Gastrocnemius medialis (tissue), 4 donors: ENCODE measurements at regions not wholly inside any gene's neighbourhood (a gene's known extent, or its start where the extent isn't known, plus 50 kb on each side); places are given as distances from the start of the nearest gene placed in this dataset.
"Not testable (repeated sequence)": the region's sequence is repeated elsewhere in the genome, so short reads cannot be mapped to it uniquely, and the experiment has no call there.

Experiments
- ATAC-seq, 2 donors: fragments of 150-250 bp; one replicate each; pipeline ENCODE4 v1.9.1; 2016
- DNase-seq, 2 donors: peaks; one replicate each; pipeline ENCODE4 v3.0.0-alpha.2; 2019
- H3K27ac ChIP-seq, 4 donors: fragments of 200-600 bp; sonication (generic); 1 replicate in 1 of 4; 2 replicates in 3 of 4; pipeline ENCODE4 v1.5.1; 2016 to 2018; ENCODE audit warnings: mild to moderate bottlenecking in 2 of 4, moderate library complexity in 1 of 4
- H3K27me3 ChIP-seq, 3 donors: fragments of 200-600 bp; sonication (generic) in 2 of 3; 1 replicate in 1 of 3; 2 replicates in 2 of 3; pipeline versions ENCODE4 v1.5.1 to v1.6.0; 2016 to 2019; ENCODE audit warnings: mild to moderate bottlenecking in 1 of 3, moderate library complexity in 1 of 3
- H3K36me3 ChIP-seq, 2 donors: fragments of 200-600 bp; sonication (generic) in 1 of 2; one replicate each; pipeline ENCODE4 v1.5.1; 2017 to 2018
- H3K4me1 ChIP-seq, 2 donors: fragments of 200-600 bp; sonication (generic) in 1 of 2; one replicate each; pipeline ENCODE4 v1.5.1; 2016 to 2017; ENCODE audit warnings: mild to moderate bottlenecking in 2 of 2
- H3K4me3 ChIP-seq, 4 donors: fragments of 200-600 bp; sonication (generic) in 3 of 4; 1 replicate in 1 of 4; 2 replicates in 3 of 4; pipeline ENCODE4 v1.5.1; 2016 to 2019; ENCODE audit warnings: mild to moderate bottlenecking in 2 of 4
- H3K9me3 ChIP-seq, 3 donors: fragments of 200-600 bp; sonication (generic) in 2 of 3; 1 replicate in 1 of 3; 2 replicates in 2 of 3; pipeline ENCODE4 v1.5.1; 2016 to 2019
- CTCF ChIP-seq, 5 experiments: fragments of 450-650 bp in 3 of 5; fragments of 200-600 bp in 2 of 5; sonication (generic) in 2 of 5; IDR thresholded peaks in 4 of 5; conservative IDR thresholded peaks in 1 of 5; 1 replicate in 4 of 5; 2 replicates in 1 of 5; pipeline ENCODE4 v1.5.1; 2016 to 2019; ENCODE audit warnings: antibody characterized with exemption in 5 of 5, mild to moderate bottlenecking in 3 of 5, moderate library complexity in 3 of 5
- POLR2A ChIP-seq, 2 donors: fragments of 450-650 bp; IDR thresholded peaks; one replicate each; pipeline ENCODE4 v1.6.1; 2017; ENCODE audit warnings: antibody characterized with exemption in 2 of 2, mild to moderate bottlenecking in 2 of 2, moderate library complexity in 2 of 2
- in situ Hi-C, 4 donors: fragments of 200-750 bp; cut with MboI; loops; one replicate each; pipeline versions ENCODE4 v1.15.0 to v1.8.0; 2017; ENCODE audit warnings: low sequenced_read_pairs in 4 of 4
- intact Hi-C: fragments of 100-400 bp; cut with DNase I; formaldehyde crosslinking; loops from one replicate; pipeline ENCODE4 v1.15.1; 2023; ENCODE audit warnings: low total_unique reads

GRCh38 chr3:161607056-161607455 lies 110.4 kb downstream of the OTOL1 start:
- Histone ChIP-seq H3K27me3 (no peaks in the 10 kb centered on the region), H3K27ac (no peak overlapping the region), H3K36me3 (no peaks in the 10 kb centered on the region), H3K4me1 (no peaks in the 10 kb centered on the region), H3K4me3 (no peak overlapping the region), H3K9me3 (no peaks in the 10 kb centered on the region)
- TF ChIP-seq CTCF (IDR thresholded peaks at IDR 0.05 in 4 of 5, conservative IDR thresholded peaks at IDR 0.05 in 1 of 5), result no peak
- no peak for TF ChIP-seq POLR2A (IDR thresholded peaks at IDR 0.05)
- ATAC-seq (no peak), DNase-seq (no peak)
- intact Hi-C loops, result no loop called here
- in situ Hi-C loops, result loop anchor here in 1 of 4 donors (25.0 kb wide), 1 partner anchor 95 kb away; no protein-coding TSS in a partner anchor

- no peaks in the 10 kb centered on the region for H3K36me3 ChIP-seq
- no peaks in the 10 kb centered on the region for H3K27me3 ChIP-seq
- intact Hi-C loops (no loop called here), in situ Hi-C loops (loop anchor here in 1 of 4 donors (25.0 kb wide), 1 partner anchor 107 kb away; no protein-coding TSS in a partner anchor)
- H3K9me3 ChIP-seq, result peaks cover 0 to 5% (median 0%) of the 10 kb centered on the region in 3 donors
- TF ChIP-seq CTCF (IDR thresholded peaks at IDR 0.05 in 4 of 5, conservative IDR thresholded peaks at IDR 0.05 in 1 of 5) (no peak), POLR2A (IDR thresholded peaks at IDR 0.05) (no peak)
- no peak overlapping the region for H3K4me3 ChIP-seq
- no peaks in the 10 kb centered on the region for H3K4me1 ChIP-seq
- no peak overlapping the region for H3K27ac ChIP-seq
- no peak for ATAC-seq
- DNase-seq, result no peak
These were observed 122.7 kb downstream of the OTOL1 start for GRCh38 chr3:161619351-161619750.

- ATAC-seq (no peak), DNase-seq (no peak)
- intact Hi-C loops, result no loop called here
- no peaks in the 10 kb centered on the region for H3K27me3 ChIP-seq
- in situ Hi-C loops, result no loop called here
- H3K4me1 ChIP-seq, result no peaks in the 10 kb centered on the region
- no peaks in the 10 kb centered on the region for H3K9me3 ChIP-seq
- no peak for TF ChIP-seq POLR2A (IDR thresholded peaks at IDR 0.05)
- H3K4me3 ChIP-seq, result no peak overlapping the region
- H3K36me3 ChIP-seq, result no peaks in the 10 kb centered on the region
- H3K27ac ChIP-seq, result no peak overlapping the region
These were observed 134.2 kb downstream of the OTOL1 start for GRCh38 chr3:161630794-161631193.

- no peak overlapping the region for H3K27ac ChIP-seq
- intact Hi-C loops, result no loop called here
- no peaks in the 10 kb centered on the region for H3K9me3 ChIP-seq
- TF ChIP-seq CTCF (IDR thresholded peaks at IDR 0.05 in 4 of 5, conservative IDR thresholded peaks at IDR 0.05 in 1 of 5) (no peak), POLR2A (IDR thresholded peaks at IDR 0.05) (no peak)
- H3K4me3 ChIP-seq, result no peak overlapping the region
- no peaks in the 10 kb centered on the region for H3K27me3 ChIP-seq
- no peak for ATAC-seq
- in situ Hi-C loops, result no loop called here
- H3K4me1 ChIP-seq, result no peaks in the 10 kb centered on the region
- no peak for DNase-seq
- no peaks in the 10 kb centered on the region for H3K36me3 ChIP-seq
These were observed 134.9 kb downstream of the OTOL1 start for GRCh38 chr3:161631536-161631935.

- Histone ChIP-seq H3K27ac (no peak overlapping the region), H3K4me1 (no peaks in the 10 kb centered on the region), H3K36me3 (no peaks in the 10 kb centered on the region), H3K27me3 (no peaks in the 10 kb centered on the region), H3K9me3 (no peaks in the 10 kb centered on the region), H3K4me3 (no peak overlapping the region)
- no peak for DNase-seq
- no peak for ATAC-seq
- no peak for TF ChIP-seq CTCF (IDR thresholded peaks at IDR 0.05 in 4 of 5, conservative IDR thresholded peaks at IDR 0.05 in 1 of 5)
- no peak for TF ChIP-seq POLR2A (IDR thresholded peaks at IDR 0.05)
- in situ Hi-C loops, result no loop called here
- intact Hi-C loops, result no loop called here
These were observed 141.0 kb downstream of the OTOL1 start for GRCh38 chr3:161637559-161637958.

GRCh38 chr3:161639095-161639494 lies 142.5 kb downstream of the OTOL1 start:
- H3K4me3 ChIP-seq, DNase-seq, H3K36me3 ChIP-seq, intact Hi-C loops, in situ Hi-C loops, H3K27ac ChIP-seq, ATAC-seq, H3K27me3 ChIP-seq, H3K9me3 ChIP-seq, H3K4me1 ChIP-seq: not testable (repeated sequence)
